Body of pancreas (tissue), 4 donors: ENCODE measurements at regions not wholly inside any gene's neighbourhood (a gene's known extent, or its start where the extent isn't known, plus 50 kb on each side); places are given as distances from the start of the nearest gene placed in this dataset.

ENCODE experiments used
- ATAC-seq: fragments of 150-250 bp; one replicate; pipeline ENCODE4 v1.9.1; 2016
- DNase-seq, 4 donors: peaks; one replicate each; pipeline ENCODE4 v3.0.0-alpha.2; 2019
- H3K27ac ChIP-seq, 4 donors: fragments of 200-600 bp; sonication (generic); 1 replicate in 3 of 4; 2 replicates in 1 of 4; pipeline versions ENCODE4 v1.5.1 to v1.6.1; 2016 to 2019; ENCODE audit warnings: mild to moderate bottlenecking in 1 of 4, mixed read lengths in 1 of 4, moderate library complexity in 1 of 4
- H3K27me3 ChIP-seq, 2 donors: fragments of 200-600 bp; sonication (generic); one replicate each; pipeline ENCODE4 v1.6.0; 2016; ENCODE audit warnings: mild to moderate bottlenecking in 1 of 2
- H3K36me3 ChIP-seq, 2 donors: fragments of 200-600 bp; sonication (generic); replicated peaks in 1 of 2; 2 replicates each; pipeline ENCODE4 v1.5.1; 2016; ENCODE audit warnings: low read depth in 2 of 2; ENCODE audit not compliant: insufficient read depth in 1 of 2
- H3K4me1 ChIP-seq: fragments of 200-600 bp; sonication (generic); one replicate; pipeline ENCODE4 v1.6.0; 2016
- H3K4me3 ChIP-seq, 2 donors: fragments of 200-600 bp; sonication (generic); 1 replicate in 1 of 2; 2 replicates in 1 of 2; pipeline ENCODE4 v1.5.1; 2016 to 2019
- H3K9me3 ChIP-seq, 3 donors: fragments of 200-600 bp; sonication (generic); 1 replicate in 2 of 3; 2 replicates in 1 of 3; pipeline ENCODE4 v1.5.1; 2016
- POLR2A ChIP-seq, 3 donors: fragments of 450-650 bp; IDR thresholded peaks; one replicate each; pipeline ENCODE4 v1.6.1; 2016; ENCODE audit warnings: antibody characterized with exemption in 3 of 3, mild to moderate bottlenecking in 2 of 3
- WGBS, 2 donors: methylation state at CpG; one replicate each; pipeline ENCODE4 v1.1.5; 2017; 5-methylcytosine and 5-hydroxymethylcytosine counted together
- intact Hi-C: fragments of 100-400 bp; cut with DNase I; formaldehyde crosslinking; loops from one replicate; pipeline ENCODE4 v1.15.1; 2023
- TF ChIP-seq, protein P1 (sequence below), 7 experiments: fragments of 450-650 bp in 4 of 7; fragments of 200-600 bp in 3 of 7; sonication (generic) in 3 of 7; IDR thresholded peaks; one replicate each; pipeline ENCODE4 v1.5.1; 2016 to 2019; ENCODE audit warnings: antibody characterized with exemption in 7 of 7

GRCh38 chr3:139832998-139833397 is 102.0 kb upstream of the CLSTN2 start:
- 81 to 89% methylated on average over 4 of the region's 4 CpGs for WGBS, 2 donors
- ATAC-seq = no peak
- intact Hi-C loops = no loop called here

GRCh38 chr3:139830817-139831216 is 104.2 kb upstream of the CLSTN2 start:
- intact Hi-C loops = no loop called here
- Histone ChIP-seq H3K27me3 (no peaks in the 10 kb centered on the region), H3K4me1 (peaks cover 16% of the 10 kb centered on the region), H3K36me3 (no peaks in the 10 kb centered on the region), H3K9me3 (no peaks in the 10 kb centered on the region), H3K4me3 (no peak overlapping the region), H3K27ac (no peak overlapping the region)
- 61 to 84% methylated on average over 9 to 11 of the region's 11 CpGs for WGBS, 2 donors
- ATAC-seq = peak; percentile 16
- DNase-seq = peak; percentile 14 to 42 (median 32)
- TF ChIP-seq, protein P1, sequence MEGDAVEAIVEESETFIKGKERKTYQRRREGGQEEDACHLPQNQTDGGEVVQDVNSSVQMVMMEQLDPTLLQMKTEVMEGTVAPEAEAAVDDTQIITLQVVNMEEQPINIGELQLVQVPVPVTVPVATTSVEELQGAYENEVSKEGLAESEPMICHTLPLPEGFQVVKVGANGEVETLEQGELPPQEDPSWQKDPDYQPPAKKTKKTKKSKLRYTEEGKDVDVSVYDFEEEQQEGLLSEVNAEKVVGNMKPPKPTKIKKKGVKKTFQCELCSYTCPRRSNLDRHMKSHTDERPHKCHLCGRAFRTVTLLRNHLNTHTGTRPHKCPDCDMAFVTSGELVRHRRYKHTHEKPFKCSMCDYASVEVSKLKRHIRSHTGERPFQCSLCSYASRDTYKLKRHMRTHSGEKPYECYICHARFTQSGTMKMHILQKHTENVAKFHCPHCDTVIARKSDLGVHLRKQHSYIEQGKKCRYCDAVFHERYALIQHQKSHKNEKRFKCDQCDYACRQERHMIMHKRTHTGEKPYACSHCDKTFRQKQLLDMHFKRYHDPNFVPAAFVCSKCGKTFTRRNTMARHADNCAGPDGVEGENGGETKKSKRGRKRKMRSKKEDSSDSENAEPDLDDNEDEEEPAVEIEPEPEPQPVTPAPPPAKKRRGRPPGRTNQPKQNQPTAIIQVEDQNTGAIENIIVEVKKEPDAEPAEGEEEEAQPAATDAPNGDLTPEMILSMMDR (IDR thresholded peaks at IDR 0.05) = no peak
- no peak for TF ChIP-seq POLR2A (IDR thresholded peaks at IDR 0.05)

More at GRCh38 chr3:139832998-139833397, 102.0 kb upstream of the CLSTN2 start:
- H3K27ac ChIP-seq = no peak overlapping the region
- peaks cover 34% of the 10 kb centered on the region for H3K4me1 ChIP-seq
- H3K4me3 ChIP-seq = no peak overlapping the region
- H3K27me3 ChIP-seq = no peaks in the 10 kb centered on the region
- no peak for TF ChIP-seq POLR2A (IDR thresholded peaks at IDR 0.05)
- TF ChIP-seq, protein P1 (IDR thresholded peaks at IDR 0.05) = no peak
- no peaks in the 10 kb centered on the region for H3K36me3 ChIP-seq
- DNase-seq = no peak
- H3K9me3 ChIP-seq = no peaks in the 10 kb centered on the region

DNA sequence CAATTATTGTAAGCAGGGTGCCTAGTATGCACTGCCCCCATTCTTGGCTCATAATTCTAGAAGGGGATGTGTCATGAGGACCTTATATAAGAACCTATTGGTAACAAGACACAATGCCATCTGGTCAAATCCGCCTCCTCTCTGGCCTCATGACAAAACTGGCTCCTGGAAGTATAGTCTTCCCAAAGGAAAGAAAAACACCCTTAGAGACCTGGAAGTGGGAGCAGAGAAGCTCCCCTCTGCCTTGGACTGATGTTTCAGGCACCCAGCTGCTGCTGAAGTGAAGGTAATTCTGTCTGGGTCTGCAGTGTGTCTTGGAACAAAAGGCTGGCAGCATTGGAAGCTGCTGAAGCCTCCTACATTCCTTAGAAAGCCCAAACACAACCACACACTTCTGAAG is 107.2 kb upstream of the CLSTN2 start:
- Histone ChIP-seq H3K36me3 (no peaks in the 10 kb centered on the region), H3K4me1 (no peaks in the 10 kb centered on the region), H3K9me3 (no peaks in the 10 kb centered on the region), H3K27ac (no peak overlapping the region), H3K27me3 (no peaks in the 10 kb centered on the region), H3K4me3 (no peak overlapping the region)
- 100% methylated on average over 1 of the region's 1 CpG for WGBS, 2 donors
- intact Hi-C loops = no loop called here
- TF ChIP-seq, protein P1 (IDR thresholded peaks at IDR 0.05) = no peak
- no peak for TF ChIP-seq POLR2A (IDR thresholded peaks at IDR 0.05)
- DNase-seq (no peak), ATAC-seq (no peak)

- no peak for TF ChIP-seq POLR2A (IDR thresholded peaks at IDR 0.05)
- TF ChIP-seq, protein P1 (IDR thresholded peaks at IDR 0.05) = no peak
- H3K27ac ChIP-seq = no peak overlapping the region
- 94% methylated on average over 3 of the region's 3 CpGs for WGBS, 2 donors
- H3K4me1 ChIP-seq = no peaks in the 10 kb centered on the region
- intact Hi-C loops = no loop called here
- H3K4me3 ChIP-seq = no peak overlapping the region
- H3K36me3 ChIP-seq = no peaks in the 10 kb centered on the region
- H3K9me3 ChIP-seq = no peaks in the 10 kb centered on the region
- ATAC-seq = no peak
- H3K27me3 ChIP-seq = no peaks in the 10 kb centered on the region
- DNase-seq = no peak
Observed at GRCh38 chr3:139824864-139825263, 110.1 kb upstream of the CLSTN2 start.

GRCh38 chr3:139814646-139815045 is 120.3 kb upstream of the CLSTN2 start:
- no peak overlapping the region for H3K4me3 ChIP-seq
- H3K27ac ChIP-seq = no peak overlapping the region
- no peak for TF ChIP-seq POLR2A (IDR thresholded peaks at IDR 0.05)
- TF ChIP-seq, protein P1 (IDR thresholded peaks at IDR 0.05) = no peak
- no peak for ATAC-seq
- no peaks in the 10 kb centered on the region for H3K27me3 ChIP-seq
- DNase-seq = no peak
- WGBS, 2 donors = 87 to 91% methylated on average over 7 of the region's 7 CpGs
- intact Hi-C loops = no loop called here
- H3K9me3 ChIP-seq = no peaks in the 10 kb centered on the region
- no peaks in the 10 kb centered on the region for H3K4me1 ChIP-seq
- H3K36me3 ChIP-seq = no peaks in the 10 kb centered on the region
